ENCODE measurements at regions not wholly inside any gene's neighbourhood (a gene's known extent, or its start where the extent isn't known, plus 50 kb on each side); places are given as distances from the start of the nearest gene placed in this dataset.

DNA sequence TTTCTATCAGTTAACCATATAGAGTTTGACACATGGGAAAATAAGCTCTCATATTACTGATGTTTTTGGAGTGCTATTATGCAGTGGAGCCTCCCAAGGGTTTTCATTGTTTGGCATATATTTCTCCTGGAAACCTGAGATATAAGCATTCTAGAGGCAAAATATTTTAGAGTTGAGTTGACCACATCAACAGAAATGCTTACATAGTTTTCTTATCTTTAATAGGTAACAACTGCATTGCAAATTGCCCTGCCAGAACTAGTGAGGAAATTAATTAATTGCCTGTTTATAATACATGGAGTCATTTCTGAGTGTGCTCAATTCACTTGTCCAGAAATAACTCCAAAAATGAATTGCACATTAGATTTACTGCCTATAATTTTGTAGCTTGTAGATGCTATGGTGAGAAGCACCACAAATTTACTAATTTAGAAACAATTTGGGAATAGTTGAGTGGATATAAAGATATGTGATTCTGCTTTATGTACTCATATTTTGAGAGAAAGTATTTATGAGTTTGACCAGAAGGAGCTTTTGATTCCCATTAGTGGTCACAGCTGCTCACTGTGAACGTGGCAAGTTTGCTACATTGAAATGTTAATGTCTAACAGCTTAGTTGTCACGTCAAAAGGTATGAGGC is 288.7 kb downstream of the CD109 start:
- no peak for TF ChIP-seq POLR2AphosphoS5 (IDR thresholded peaks at IDR 0.05; ENCODE audit: low read depth, low read length)
- TF ChIP-seq SIN3A (IDR thresholded peaks at IDR 0.05; ENCODE audit: borderline replicate concordance, insufficient read depth, low read length): no peak
- TF ChIP-seq, protein P1, sequence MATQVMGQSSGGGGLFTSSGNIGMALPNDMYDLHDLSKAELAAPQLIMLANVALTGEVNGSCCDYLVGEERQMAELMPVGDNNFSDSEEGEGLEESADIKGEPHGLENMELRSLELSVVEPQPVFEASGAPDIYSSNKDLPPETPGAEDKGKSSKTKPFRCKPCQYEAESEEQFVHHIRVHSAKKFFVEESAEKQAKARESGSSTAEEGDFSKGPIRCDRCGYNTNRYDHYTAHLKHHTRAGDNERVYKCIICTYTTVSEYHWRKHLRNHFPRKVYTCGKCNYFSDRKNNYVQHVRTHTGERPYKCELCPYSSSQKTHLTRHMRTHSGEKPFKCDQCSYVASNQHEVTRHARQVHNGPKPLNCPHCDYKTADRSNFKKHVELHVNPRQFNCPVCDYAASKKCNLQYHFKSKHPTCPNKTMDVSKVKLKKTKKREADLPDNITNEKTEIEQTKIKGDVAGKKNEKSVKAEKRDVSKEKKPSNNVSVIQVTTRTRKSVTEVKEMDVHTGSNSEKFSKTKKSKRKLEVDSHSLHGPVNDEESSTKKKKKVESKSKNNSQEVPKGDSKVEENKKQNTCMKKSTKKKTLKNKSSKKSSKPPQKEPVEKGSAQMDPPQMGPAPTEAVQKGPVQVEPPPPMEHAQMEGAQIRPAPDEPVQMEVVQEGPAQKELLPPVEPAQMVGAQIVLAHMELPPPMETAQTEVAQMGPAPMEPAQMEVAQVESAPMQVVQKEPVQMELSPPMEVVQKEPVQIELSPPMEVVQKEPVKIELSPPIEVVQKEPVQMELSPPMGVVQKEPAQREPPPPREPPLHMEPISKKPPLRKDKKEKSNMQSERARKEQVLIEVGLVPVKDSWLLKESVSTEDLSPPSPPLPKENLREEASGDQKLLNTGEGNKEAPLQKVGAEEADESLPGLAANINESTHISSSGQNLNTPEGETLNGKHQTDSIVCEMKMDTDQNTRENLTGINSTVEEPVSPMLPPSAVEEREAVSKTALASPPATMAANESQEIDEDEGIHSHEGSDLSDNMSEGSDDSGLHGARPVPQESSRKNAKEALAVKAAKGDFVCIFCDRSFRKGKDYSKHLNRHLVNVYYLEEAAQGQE (IDR thresholded peaks at IDR 0.05; ENCODE audit: insufficient read depth in 1 of 2, low read depth in 2 of 2, low read length in 2 of 2): no peak
- no peak for TF ChIP-seq FOXP2 (optimal IDR thresholded peaks at IDR 0.05; ENCODE audit: borderline replicate concordance, extremely low read depth, extremely low read length, insufficient read depth)
- no peak for TF ChIP-seq TAF1 (IDR thresholded peaks at IDR 0.05; ENCODE audit: borderline replicate concordance, insufficient read depth, low read length)

DNA sequence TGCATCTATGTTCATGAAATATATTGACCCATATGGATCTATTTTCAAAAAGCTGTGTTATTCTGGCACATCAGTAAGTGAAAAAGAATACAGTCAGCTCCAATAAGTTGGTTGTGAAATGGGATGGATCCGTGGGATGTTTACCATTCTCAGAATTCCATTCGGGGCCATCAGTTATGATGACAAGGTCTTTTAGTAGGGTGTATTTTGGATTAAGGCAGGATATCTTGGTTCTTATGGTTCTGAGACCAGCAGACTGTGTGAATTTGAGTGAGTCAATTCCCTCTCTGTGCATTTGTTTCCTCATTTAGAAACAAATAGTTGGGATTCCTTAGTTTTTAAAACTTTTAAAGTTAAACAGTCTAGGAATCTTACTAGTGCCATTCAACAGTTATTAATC is 287.4 kb downstream of the CD109 start:
- TF ChIP-seq TAF1 (IDR thresholded peaks at IDR 0.05; ENCODE audit: borderline replicate concordance, insufficient read depth, low read length): no peak
- no peak for TF ChIP-seq POLR2AphosphoS5 (IDR thresholded peaks at IDR 0.05; ENCODE audit: low read depth, low read length)
- TF ChIP-seq, protein P1 (IDR thresholded peaks at IDR 0.05; ENCODE audit: insufficient read depth in 1 of 2, low read depth in 2 of 2, low read length in 2 of 2): no peak
- TF ChIP-seq FOXP2 (optimal IDR thresholded peaks at IDR 0.05; ENCODE audit: borderline replicate concordance, extremely low read depth, extremely low read length, insufficient read depth): no peak
- no peak for TF ChIP-seq SIN3A (IDR thresholded peaks at IDR 0.05; ENCODE audit: borderline replicate concordance, insufficient read depth, low read length)

DNA sequence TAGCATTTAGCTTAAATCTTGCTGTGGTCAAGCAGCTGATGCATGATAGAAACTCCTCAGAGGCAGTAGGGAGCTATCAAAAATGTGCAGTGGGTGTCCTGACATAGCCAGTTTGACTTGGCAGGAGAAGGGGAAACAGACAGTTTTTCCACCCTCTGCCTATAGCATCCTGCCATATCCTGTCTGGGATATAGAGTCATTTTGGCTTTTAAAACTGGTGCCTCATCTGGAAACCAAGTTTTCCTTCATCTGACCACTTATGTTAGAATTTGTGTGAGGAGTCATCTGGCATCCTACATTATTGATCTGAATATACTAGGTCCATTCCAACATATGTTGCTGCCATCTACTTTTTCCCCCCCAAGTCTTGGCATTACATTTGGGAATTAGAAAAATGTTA is 284.1 kb downstream of the CD109 start:
- TF ChIP-seq, protein P1 (IDR thresholded peaks at IDR 0.05; ENCODE audit: insufficient read depth in 1 of 2, low read depth in 2 of 2, low read length in 2 of 2): no peak
- TF ChIP-seq FOXP2 (optimal IDR thresholded peaks at IDR 0.05; ENCODE audit: borderline replicate concordance, extremely low read depth, extremely low read length, insufficient read depth): no peak

DNA sequence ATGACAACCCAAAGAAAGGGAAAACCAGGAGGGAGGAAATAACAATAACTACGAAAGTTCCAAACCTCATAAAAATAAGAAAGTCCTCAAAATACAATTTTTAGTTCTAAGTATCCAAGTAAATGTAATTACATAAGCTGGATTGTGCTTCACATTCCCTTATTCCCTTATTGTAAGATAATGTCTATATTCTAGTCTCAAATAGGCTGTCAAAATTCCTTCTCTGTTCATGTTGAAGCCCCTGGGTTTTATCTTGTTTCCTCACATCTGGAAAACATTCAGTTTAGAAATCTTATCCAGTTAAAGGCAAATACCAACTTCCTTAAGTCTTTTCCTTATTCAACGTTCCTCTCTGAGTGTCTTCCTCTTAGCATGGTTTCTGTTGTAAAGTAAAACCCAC is 282.3 kb downstream of the CD109 start:
- TF ChIP-seq POLR2AphosphoS5 (IDR thresholded peaks at IDR 0.05; ENCODE audit: low read depth, low read length): no peak
- TF ChIP-seq, protein P1 (IDR thresholded peaks at IDR 0.05; ENCODE audit: insufficient read depth in 1 of 2, low read depth in 2 of 2, low read length in 2 of 2): no peak
- no peak for TF ChIP-seq FOXP2 (optimal IDR thresholded peaks at IDR 0.05; ENCODE audit: borderline replicate concordance, extremely low read depth, extremely low read length, insufficient read depth)
- TF ChIP-seq TAF1 (IDR thresholded peaks at IDR 0.05; ENCODE audit: borderline replicate concordance, insufficient read depth, low read length): no peak
- TF ChIP-seq SIN3A (IDR thresholded peaks at IDR 0.05; ENCODE audit: borderline replicate concordance, insufficient read depth, low read length): no peak

Measured in PFSK-1 (cell line).